B cell (primary cell): ENCODE measurements at regions not wholly inside any gene's neighbourhood (a gene's known extent, or its start where the extent isn't known, plus 50 kb on each side); places are given as distances from the start of the nearest gene placed in this dataset.

Experiments used
- ATAC-seq: fragments of 200-7000 bp; cut with Tn5 transposase; one replicate; pipeline ENCODE4 v1.10.0; 2021; ENCODE audit warnings: low read depth, mild to moderate bottlenecking, moderate number of reproducible peaks, moderate library complexity
- CTCF ChIA-PET: fragments of 350-600 bp; sonication (Branson Sonifier 250); formaldehyde crosslinking; loops from one replicate; lab custom pipeline; 2021; ENCODE audit warnings: antibody characterized with exemption, inconsistent platforms; lab: Charles Lee
- POLR2A ChIA-PET: fragments of 350-600 bp; sonication (Branson Sonifier 250); formaldehyde crosslinking; loops from one replicate; lab custom pipeline; 2021; ENCODE audit warnings: antibody characterized with exemption; lab: Charles Lee
- DNase-seq: peaks from one replicate; pipeline ENCODE4 v3.0.0; 2013
- H2AFZ ChIP-seq: 2 replicates; pipeline ENCODE4 v1.6.1; 2012; ENCODE audit warnings: mild to moderate bottlenecking, low read depth, low read length; ENCODE audit not compliant: insufficient read depth, poor library complexity, severe bottlenecking
- H3K27ac ChIP-seq, 2 donors: 1 replicate in 1 of 2; 2 replicates in 1 of 2; pipeline ENCODE4 v1.5.1; 2012 to 2013; ENCODE audit warnings: low read length in 2 of 2, mild to moderate bottlenecking in 2 of 2, moderate library complexity in 1 of 2
- H3K27me3 ChIP-seq, 4 experiments: fragments of 200-600 bp in 1 of 4; sonication (generic) in 1 of 4; replicated peaks in 1 of 4; 1 replicate in 2 of 4; 2 replicates in 2 of 4; pipeline versions ENCODE4 v1.6.1 to v1.7.0; 2013 to 2016; ENCODE audit warnings: low read length in 3 of 4, mild to moderate bottlenecking in 2 of 4, mixed read lengths in 1 of 4, moderate library complexity in 1 of 4; ENCODE audit not compliant: insufficient read depth in 4 of 4, control insufficient read depth in 3 of 4; ENCODE audit errors: control extremely low read depth in 1 of 4
- H3K36me3 ChIP-seq, 2 experiments: replicated peaks in 1 of 2; 1 replicate in 1 of 2; 2 replicates in 1 of 2; pipeline versions ENCODE4 v1.6.1 to v1.7.1; 2013; ENCODE audit warnings: low read length in 1 of 2; ENCODE audit not compliant: insufficient read depth in 2 of 2, control insufficient read depth in 1 of 2; ENCODE audit errors: control extremely low read depth in 1 of 2, extremely low read depth in 1 of 2
- H3K4me1 ChIP-seq, 2 donors: fragments of 200-600 bp in 1 of 2; sonication (generic) in 1 of 2; 1 replicate in 1 of 2; 2 replicates in 1 of 2; pipeline versions ENCODE4 v1.5.1 to v1.6.1; 2013 to 2017; ENCODE audit warnings: low read length in 2 of 2; ENCODE audit not compliant: control insufficient read depth in 2 of 2, insufficient read depth in 2 of 2
- H3K4me2 ChIP-seq: replicated peaks from 2 replicates; pipeline ENCODE3; 2012; ENCODE audit warnings: mild to moderate bottlenecking, low read depth, low read length; ENCODE audit not compliant: poor library complexity, severe bottlenecking
- H3K4me3 ChIP-seq, 5 experiments: fragments of 200-600 bp in 1 of 5; sonication (generic) in 1 of 5; 1 replicate in 3 of 5; 2 replicates in 2 of 5; pipeline versions ENCODE4 v1.5.1 to v1.7.0; 2011 to 2016; ENCODE audit warnings: low read length in 4 of 5, mild to moderate bottlenecking in 4 of 5, low read depth in 2 of 5, control low read depth in 1 of 5, moderate library complexity in 1 of 5; ENCODE audit not compliant: insufficient read depth in 1 of 5; ENCODE audit errors: control extremely low read depth in 1 of 5, extremely low read depth in 1 of 5
- H3K79me2 ChIP-seq: fragments of 200-600 bp; sonication (generic); one replicate; pipeline ENCODE4 v1.6.0; 2016; ENCODE audit warnings: low read length; ENCODE audit not compliant: control insufficient read depth, insufficient read depth
- H3K9ac ChIP-seq: fragments of 200-600 bp; sonication (generic); 2 replicates; pipeline ENCODE4 v1.6.1; 2017; ENCODE audit warnings: mild to moderate bottlenecking, low read length, moderate library complexity
- H3K9me3 ChIP-seq, 3 donors: one replicate each; pipeline versions ENCODE4 v1.6.1 to v1.7.1; 2013; ENCODE audit warnings: low read length in 2 of 3; ENCODE audit not compliant: control insufficient read depth in 2 of 3, insufficient read depth in 1 of 3; ENCODE audit errors: control extremely low read depth in 1 of 3
- H4K20me1 ChIP-seq: 2 replicates; pipeline ENCODE4 v1.6.0; 2012; ENCODE audit warnings: mild to moderate bottlenecking, low read length; ENCODE audit not compliant: insufficient read depth, control insufficient read depth, poor library complexity, severe bottlenecking
- H3K27ac Mint-ChIP-seq: one replicate; pipeline ENCODE4 v1.8.0; 2021; ENCODE audit warnings: mixed read lengths
- H3K27me3 Mint-ChIP-seq: one replicate; pipeline ENCODE4 v1.8.0; 2021; ENCODE audit warnings: mixed read lengths
- H3K4me1 Mint-ChIP-seq: one replicate; pipeline ENCODE4 v1.8.0; 2021; ENCODE audit warnings: mixed read lengths
- H3K4me3 Mint-ChIP-seq: one replicate; pipeline ENCODE4 v1.8.0; 2021; ENCODE audit warnings: mixed read lengths
- H3K9me3 Mint-ChIP-seq: one replicate; pipeline ENCODE4 v1.8.0; 2022; ENCODE audit warnings: mixed read lengths; ENCODE audit not compliant: insufficient read depth
- EZH2 ChIP-seq: IDR thresholded peaks from 2 replicates; pipeline ENCODE4 v1.6.1; 2012; ENCODE audit warnings: borderline replicate concordance, low read depth, mild to moderate bottlenecking, moderate library complexity, low read length; ENCODE audit not compliant: insufficient read depth, poor library complexity, severe bottlenecking
- WGBS: methylation state at CpG from one replicate; pipeline ENCODE4 v1.1.5; 2013; ENCODE audit warnings: missing lambda C conversion rate; ENCODE audit not compliant: insufficient coverage; 5-methylcytosine and 5-hydroxymethylcytosine counted together
- intact Hi-C: fragments of 100-400 bp; cut with micrococcal nuclease; formaldehyde crosslinking; loops from one replicate; pipeline ENCODE4 v1.10.0; 2022
- TF ChIP-seq, protein P1 (sequence below): fragments of 200-600 bp; IDR thresholded peaks from one replicate; pipeline ENCODE4 v1.8.0; 2022; ENCODE audit warnings: antibody characterized with exemption, mild to moderate bottlenecking

GRCh38 chr1:112840631-112841624 is 115.1 kb downstream of the SLC16A1 start:
- H3K27ac ChIP-seq, result peak overlapping the region in 1 of 2 donors; percentile 1
- DNase-seq (peak; percentile 58), ATAC-seq (peak; percentile 53)
- Mint-ChIP-seq H3K27me3 (peaks cover 5% of the 10 kb centered on the region), H3K4me3 (peak overlapping the region; percentile 75), H3K27ac (peak overlapping the region; percentile 84), H3K9me3 (no peaks in the 10 kb centered on the region), H3K4me1 (peaks cover 27% of the 10 kb centered on the region)
- H3K4me2 ChIP-seq, result peak overlapping the region; percentile 69
- peak overlapping the region in 1 of 5 experiments; percentile 50 for H3K4me3 ChIP-seq
- H3K36me3 ChIP-seq, result no peaks in the 10 kb centered on the region
- no peaks in the 10 kb centered on the region for H4K20me1 ChIP-seq
- no peak for TF ChIP-seq EZH2
- TF ChIP-seq, protein P1, sequence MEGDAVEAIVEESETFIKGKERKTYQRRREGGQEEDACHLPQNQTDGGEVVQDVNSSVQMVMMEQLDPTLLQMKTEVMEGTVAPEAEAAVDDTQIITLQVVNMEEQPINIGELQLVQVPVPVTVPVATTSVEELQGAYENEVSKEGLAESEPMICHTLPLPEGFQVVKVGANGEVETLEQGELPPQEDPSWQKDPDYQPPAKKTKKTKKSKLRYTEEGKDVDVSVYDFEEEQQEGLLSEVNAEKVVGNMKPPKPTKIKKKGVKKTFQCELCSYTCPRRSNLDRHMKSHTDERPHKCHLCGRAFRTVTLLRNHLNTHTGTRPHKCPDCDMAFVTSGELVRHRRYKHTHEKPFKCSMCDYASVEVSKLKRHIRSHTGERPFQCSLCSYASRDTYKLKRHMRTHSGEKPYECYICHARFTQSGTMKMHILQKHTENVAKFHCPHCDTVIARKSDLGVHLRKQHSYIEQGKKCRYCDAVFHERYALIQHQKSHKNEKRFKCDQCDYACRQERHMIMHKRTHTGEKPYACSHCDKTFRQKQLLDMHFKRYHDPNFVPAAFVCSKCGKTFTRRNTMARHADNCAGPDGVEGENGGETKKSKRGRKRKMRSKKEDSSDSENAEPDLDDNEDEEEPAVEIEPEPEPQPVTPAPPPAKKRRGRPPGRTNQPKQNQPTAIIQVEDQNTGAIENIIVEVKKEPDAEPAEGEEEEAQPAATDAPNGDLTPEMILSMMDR, result no peak
- 14% methylated on average over 1 of the region's 7 CpGs for WGBS
- no peaks in the 10 kb centered on the region for H3K9me3 ChIP-seq
- intact Hi-C loops, result no loop called here
- H3K79me2 ChIP-seq, result no peaks in the 10 kb centered on the region
- no peaks in the 10 kb centered on the region for H3K27me3 ChIP-seq
- H3K4me1 ChIP-seq, result peaks cover 32 to 33% of the 10 kb centered on the region in 2 donors
- ChIA-PET POLR2A (no interaction called here), CTCF (no interaction called here)
- peak overlapping the region; percentile 50 for H3K9ac ChIP-seq
- no peak overlapping the region for H2AFZ ChIP-seq

GRCh38 chr1:112836642-112837041 is 119.4 kb downstream of the SLC16A1 start:
- CTCF ChIA-PET, result interaction anchor here (0.6 kb wide), 1 partner anchor 285 kb away, joined by 3 read pairs; no protein-coding TSS in a partner anchor
- WGBS, result 58% methylated on average over 3 of the region's 3 CpGs
- Mint-ChIP-seq H3K4me1 (peaks cover 14% of the 10 kb centered on the region), H3K27ac (no peak overlapping the region), H3K27me3 (no peaks in the 10 kb centered on the region), H3K4me3 (no peak overlapping the region), H3K9me3 (no peaks in the 10 kb centered on the region)
- no peaks in the 10 kb centered on the region for H3K79me2 ChIP-seq
- no peaks in the 10 kb centered on the region for H4K20me1 ChIP-seq
- H3K4me2 ChIP-seq, result no peak overlapping the region
- H3K27ac ChIP-seq, result no peak overlapping the region
- ATAC-seq, result no peak
- intact Hi-C loops, result no loop called here
- POLR2A ChIA-PET, result no interaction called here
- no peaks in the 10 kb centered on the region for H3K27me3 ChIP-seq
- no peak for DNase-seq
- H3K4me3 ChIP-seq, result no peak overlapping the region
- H3K9ac ChIP-seq, result no peak overlapping the region
- no peaks in the 10 kb centered on the region for H3K9me3 ChIP-seq
- no peaks in the 10 kb centered on the region for H3K36me3 ChIP-seq
- no peak for TF ChIP-seq EZH2
- TF ChIP-seq, protein P1, result no peak
- H2AFZ ChIP-seq, result no peak overlapping the region
- peaks cover 15 to 17% of the 10 kb centered on the region in 2 donors for H3K4me1 ChIP-seq
